Body of pancreas (tissue), 4 donors: ENCODE measurements at regions not wholly inside any gene's neighbourhood (a gene's known extent, or its start where the extent isn't known, plus 50 kb on each side); places are given as distances from the start of the nearest gene placed in this dataset.
A peak's percentile ranks its signal among the peaks of the same experiment; 100 is the strongest.

Experiments used
- ATAC-seq: fragments of 150-250 bp; one replicate; pipeline ENCODE4 v1.9.1; 2016
- DNase-seq, 4 donors: peaks; one replicate each; pipeline ENCODE4 v3.0.0-alpha.2; 2019
- H3K27ac ChIP-seq, 4 donors: fragments of 200-600 bp; sonication (generic); 1 replicate in 3 of 4; 2 replicates in 1 of 4; pipeline versions ENCODE4 v1.5.1 to v1.6.1; 2016 to 2019; ENCODE audit warnings: mild to moderate bottlenecking in 1 of 4, mixed read lengths in 1 of 4, moderate library complexity in 1 of 4
- H3K27me3 ChIP-seq, 2 donors: fragments of 200-600 bp; sonication (generic); one replicate each; pipeline ENCODE4 v1.6.0; 2016; ENCODE audit warnings: mild to moderate bottlenecking in 1 of 2
- H3K36me3 ChIP-seq, 2 donors: fragments of 200-600 bp; sonication (generic); replicated peaks in 1 of 2; 2 replicates each; pipeline ENCODE4 v1.5.1; 2016; ENCODE audit warnings: low read depth in 2 of 2; ENCODE audit not compliant: insufficient read depth in 1 of 2
- H3K4me1 ChIP-seq: fragments of 200-600 bp; sonication (generic); one replicate; pipeline ENCODE4 v1.6.0; 2016
- H3K4me3 ChIP-seq, 2 donors: fragments of 200-600 bp; sonication (generic); 1 replicate in 1 of 2; 2 replicates in 1 of 2; pipeline ENCODE4 v1.5.1; 2016 to 2019
- H3K9me3 ChIP-seq, 3 donors: fragments of 200-600 bp; sonication (generic); 1 replicate in 2 of 3; 2 replicates in 1 of 3; pipeline ENCODE4 v1.5.1; 2016
- POLR2A ChIP-seq, 3 donors: fragments of 450-650 bp; IDR thresholded peaks; one replicate each; pipeline ENCODE4 v1.6.1; 2016; ENCODE audit warnings: antibody characterized with exemption in 3 of 3, mild to moderate bottlenecking in 2 of 3
- WGBS, 2 donors: methylation state at CpG; one replicate each; pipeline ENCODE4 v1.1.5; 2017; 5-methylcytosine and 5-hydroxymethylcytosine counted together
- intact Hi-C: fragments of 100-400 bp; cut with DNase I; formaldehyde crosslinking; loops from one replicate; pipeline ENCODE4 v1.15.1; 2023
- TF ChIP-seq, protein P1 (sequence below), 7 experiments: fragments of 450-650 bp in 4 of 7; fragments of 200-600 bp in 3 of 7; sonication (generic) in 3 of 7; IDR thresholded peaks; one replicate each; pipeline ENCODE4 v1.5.1; 2016 to 2019; ENCODE audit warnings: antibody characterized with exemption in 7 of 7

DNA sequence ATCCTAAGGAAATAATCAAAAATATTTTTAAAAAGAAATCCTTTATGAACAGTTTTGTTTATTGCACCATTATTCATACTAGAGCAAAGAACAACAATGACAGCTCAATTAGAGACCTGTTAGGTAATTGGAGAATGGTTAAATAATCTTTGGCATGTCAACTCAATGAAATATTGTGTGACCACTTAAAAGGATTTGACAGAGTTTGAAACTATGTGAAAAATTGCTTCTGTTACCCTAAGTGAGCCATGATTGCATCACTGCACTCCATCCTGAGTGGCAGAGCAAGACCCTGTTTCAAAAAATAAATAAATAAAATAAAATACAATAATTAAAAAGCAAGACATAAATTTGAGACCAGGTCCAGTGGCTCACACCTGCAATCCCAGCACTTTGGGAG, 66.1 kb upstream of the ATP8B1 start:
- Histone ChIP-seq H3K27ac (no peak overlapping the region), H3K27me3 (no peaks in the 10 kb centered on the region), H3K4me1 (peaks cover 10% of the 10 kb centered on the region), H3K9me3 (peaks cover 0 to 8% (median 0%) of the 10 kb centered on the region in 3 donors), H3K36me3 (no peaks in the 10 kb centered on the region), H3K4me3 (no peak overlapping the region)
- no peak for TF ChIP-seq POLR2A (IDR thresholded peaks at IDR 0.05)
- TF ChIP-seq, protein P1, sequence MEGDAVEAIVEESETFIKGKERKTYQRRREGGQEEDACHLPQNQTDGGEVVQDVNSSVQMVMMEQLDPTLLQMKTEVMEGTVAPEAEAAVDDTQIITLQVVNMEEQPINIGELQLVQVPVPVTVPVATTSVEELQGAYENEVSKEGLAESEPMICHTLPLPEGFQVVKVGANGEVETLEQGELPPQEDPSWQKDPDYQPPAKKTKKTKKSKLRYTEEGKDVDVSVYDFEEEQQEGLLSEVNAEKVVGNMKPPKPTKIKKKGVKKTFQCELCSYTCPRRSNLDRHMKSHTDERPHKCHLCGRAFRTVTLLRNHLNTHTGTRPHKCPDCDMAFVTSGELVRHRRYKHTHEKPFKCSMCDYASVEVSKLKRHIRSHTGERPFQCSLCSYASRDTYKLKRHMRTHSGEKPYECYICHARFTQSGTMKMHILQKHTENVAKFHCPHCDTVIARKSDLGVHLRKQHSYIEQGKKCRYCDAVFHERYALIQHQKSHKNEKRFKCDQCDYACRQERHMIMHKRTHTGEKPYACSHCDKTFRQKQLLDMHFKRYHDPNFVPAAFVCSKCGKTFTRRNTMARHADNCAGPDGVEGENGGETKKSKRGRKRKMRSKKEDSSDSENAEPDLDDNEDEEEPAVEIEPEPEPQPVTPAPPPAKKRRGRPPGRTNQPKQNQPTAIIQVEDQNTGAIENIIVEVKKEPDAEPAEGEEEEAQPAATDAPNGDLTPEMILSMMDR (IDR thresholded peaks at IDR 0.05), result no peak
- DNase-seq, result no peak
- ATAC-seq, result no peak
- intact Hi-C loops, result no loop called here

DNA sequence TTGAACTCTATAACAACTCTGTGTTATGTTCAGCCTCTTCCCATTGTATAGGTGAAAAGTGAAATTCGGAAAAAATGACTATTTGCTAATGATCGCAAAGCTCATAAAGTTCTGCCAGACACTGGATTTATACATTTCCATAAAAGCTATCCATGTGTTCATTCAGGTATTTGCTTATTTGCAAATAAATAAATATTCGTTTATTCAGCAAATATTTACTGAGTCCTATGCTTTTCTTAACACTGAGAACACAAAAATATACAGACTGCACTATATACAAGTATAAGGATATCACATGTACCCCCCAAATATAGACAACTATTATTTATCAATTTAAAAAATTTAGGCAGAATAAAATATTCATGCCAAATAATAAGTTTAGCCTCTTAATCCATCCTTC, 63.2 kb upstream of the ATP8B1 start:
- H3K4me1 ChIP-seq, result peaks cover 10% of the 10 kb centered on the region
- 57 to 71% methylated on average over 3 of the region's 3 CpGs for WGBS, 2 donors
- TF ChIP-seq, protein P1 (IDR thresholded peaks at IDR 0.05), result no peak
- TF ChIP-seq POLR2A (IDR thresholded peaks at IDR 0.05), result no peak
- H3K4me3 ChIP-seq, result no peak overlapping the region
- DNase-seq (no peak), ATAC-seq (no peak)
- no peak overlapping the region for H3K27ac ChIP-seq
- no peaks in the 10 kb centered on the region for H3K27me3 ChIP-seq
- no peaks in the 10 kb centered on the region for H3K9me3 ChIP-seq
- H3K36me3 ChIP-seq, result no peaks in the 10 kb centered on the region
- intact Hi-C loops, result no loop called here

DNA sequence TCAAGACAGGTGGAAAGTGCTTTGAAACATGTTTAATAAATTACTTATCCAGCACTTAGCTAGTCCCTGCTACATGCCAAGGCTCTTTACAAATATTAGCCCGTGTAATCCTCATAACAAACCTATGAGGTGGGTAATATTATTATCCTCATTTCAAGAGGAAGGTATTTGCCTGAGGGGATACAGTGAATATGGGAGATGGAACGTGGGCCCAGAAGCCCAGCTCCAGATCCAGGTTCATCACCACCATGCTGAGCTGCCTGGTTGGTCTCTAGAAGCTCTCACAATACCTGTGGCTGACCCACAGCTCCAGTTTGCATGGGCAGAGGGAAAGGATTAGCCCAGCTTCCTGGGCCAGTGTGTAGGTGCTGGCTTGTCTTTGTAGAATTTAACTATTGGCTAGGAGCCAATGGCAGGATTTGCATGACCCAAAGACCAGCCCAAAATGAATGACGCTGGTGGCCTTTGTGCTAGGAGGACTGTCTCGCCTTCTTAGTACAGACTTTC, 61.6 kb upstream of the ATP8B1 start:
- no peak overlapping the region for H3K4me3 ChIP-seq
- H3K4me1 ChIP-seq, result peaks cover 10% of the 10 kb centered on the region
- H3K9me3 ChIP-seq, result no peaks in the 10 kb centered on the region
- no peaks in the 10 kb centered on the region for H3K27me3 ChIP-seq
- 58 to 65% methylated on average over 4 of the region's 4 CpGs for WGBS, 2 donors
- DNase-seq (peak in 1 of 4 donors; percentile 8), ATAC-seq (peak; percentile 62)
- no peaks in the 10 kb centered on the region for H3K36me3 ChIP-seq
- no peak overlapping the region for H3K27ac ChIP-seq
- TF ChIP-seq POLR2A (IDR thresholded peaks at IDR 0.05), result no peak
- TF ChIP-seq, protein P1 (IDR thresholded peaks at IDR 0.05), result no peak
- intact Hi-C loops, result no loop called here

DNA sequence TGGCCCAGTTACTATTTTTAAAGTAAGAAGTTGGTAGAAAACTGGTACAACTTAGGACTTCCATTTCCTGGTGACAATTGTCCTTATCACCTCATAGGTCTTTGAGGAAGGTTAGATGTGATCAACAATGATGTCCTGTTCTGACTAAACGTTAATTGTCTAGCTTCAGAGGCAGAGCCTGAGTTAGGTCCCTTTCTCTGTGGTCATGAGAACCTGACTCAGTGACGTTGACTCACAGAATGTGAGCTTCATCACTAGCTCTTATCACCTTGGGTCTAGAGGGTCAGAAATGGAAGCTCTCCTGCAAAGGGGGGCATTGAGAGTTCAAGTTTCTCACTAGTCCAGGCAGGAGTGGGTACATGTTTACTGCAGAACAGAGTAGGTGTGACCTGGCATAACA, 60.6 kb upstream of the ATP8B1 start:
- H3K9me3 ChIP-seq, result no peaks in the 10 kb centered on the region
- ATAC-seq, result no peak
- no peaks in the 10 kb centered on the region for H3K36me3 ChIP-seq
- 57 to 74% methylated on average over 2 of the region's 2 CpGs for WGBS, 2 donors
- no peak overlapping the region for H3K27ac ChIP-seq
- no peak for DNase-seq
- no peaks in the 10 kb centered on the region for H3K27me3 ChIP-seq
- no peak overlapping the region for H3K4me3 ChIP-seq
- peaks cover 10% of the 10 kb centered on the region for H3K4me1 ChIP-seq
- intact Hi-C loops, result no loop called here
- TF ChIP-seq POLR2A (IDR thresholded peaks at IDR 0.05), result no peak
- TF ChIP-seq, protein P1 (IDR thresholded peaks at IDR 0.05), result no peak

DNA sequence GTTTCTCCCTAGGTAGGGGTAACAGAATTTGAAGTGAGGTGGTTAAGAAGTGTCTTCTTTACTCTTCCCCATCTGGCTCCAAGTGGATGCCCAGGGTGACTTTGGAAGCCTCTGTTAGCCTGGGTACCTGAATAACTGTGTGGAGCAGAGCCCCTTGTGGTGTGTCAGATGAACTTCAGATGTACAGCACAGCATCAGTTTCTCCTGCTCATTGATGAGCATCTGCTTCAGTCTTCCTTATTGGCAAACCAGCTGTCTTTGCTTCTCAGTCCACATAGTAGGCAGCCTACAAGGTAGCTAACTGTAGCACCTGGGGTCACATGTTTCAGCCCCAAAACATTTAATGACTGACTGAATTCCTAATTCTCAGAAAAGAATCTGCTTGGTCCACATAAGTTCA, 56.2 kb upstream of the ATP8B1 start:
- H3K36me3 ChIP-seq, result no peaks in the 10 kb centered on the region
- H3K27me3 ChIP-seq, result no peaks in the 10 kb centered on the region
- DNase-seq, result peak; percentile 6 to 41 (median 22)
- no peak overlapping the region for H3K27ac ChIP-seq
- no peaks in the 10 kb centered on the region for H3K9me3 ChIP-seq
- intact Hi-C loops, result no loop called here
- no peak overlapping the region for H3K4me3 ChIP-seq
- TF ChIP-seq, protein P1 (IDR thresholded peaks at IDR 0.05), result peak in 6 of 7 experiments; percentile 21 to 57 (median 42)
- TF ChIP-seq POLR2A (IDR thresholded peaks at IDR 0.05), result no peak
- H3K4me1 ChIP-seq, result peaks cover under 1% of the 10 kb centered on the region
- peak; percentile 66 for ATAC-seq
